GM18519 (cell line): ENCODE measurements at regions not wholly inside any gene's neighbourhood (a gene's known extent, or its start where the extent isn't known, plus 50 kb on each side); places are given as distances from the start of the nearest gene placed in this dataset.
"Not testable (repeated sequence)": the region's sequence is repeated elsewhere in the genome, so short reads cannot be mapped to it uniquely, and the experiment has no call there.

ENCODE experiments used
- ATAC-seq: cut with Tn5 transposase; IDR thresholded peaks from one replicate; pipeline ENCODE4 v1.9.1; 2021; ENCODE audit warnings: mild to moderate bottlenecking, moderate library complexity; ENCODE audit not compliant: unreplicated experiment, low FRiP score

GRCh38 chr3:38966811-38967692 lies 84.7 kb downstream of the SCN11A start:
- ATAC-seq = no peak

GRCh38 chr3:38964646-38965045 lies 87.1 kb downstream of the SCN11A start:
- no peak for ATAC-seq

DNA sequence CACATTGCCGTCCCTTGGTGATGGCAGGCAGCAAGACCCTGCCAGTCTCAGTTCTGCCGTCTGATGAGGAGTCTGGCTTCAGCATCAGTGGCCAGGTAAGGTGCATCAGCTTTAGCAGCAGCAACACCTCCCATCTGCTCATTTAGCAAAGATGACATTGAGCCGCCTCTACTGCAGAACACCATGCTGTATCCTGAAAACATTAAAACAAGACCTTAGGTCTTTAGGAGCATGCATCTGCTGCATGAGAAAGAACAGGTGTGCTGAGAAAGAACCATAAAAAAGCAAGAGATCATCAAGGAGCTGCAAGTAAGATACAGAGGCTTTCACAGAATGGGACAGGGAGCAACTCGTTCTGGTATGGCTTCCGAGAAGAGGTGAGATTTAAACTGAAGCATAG lies 87.5 kb downstream of the SCN11A start:
- no peak for ATAC-seq

DNA sequence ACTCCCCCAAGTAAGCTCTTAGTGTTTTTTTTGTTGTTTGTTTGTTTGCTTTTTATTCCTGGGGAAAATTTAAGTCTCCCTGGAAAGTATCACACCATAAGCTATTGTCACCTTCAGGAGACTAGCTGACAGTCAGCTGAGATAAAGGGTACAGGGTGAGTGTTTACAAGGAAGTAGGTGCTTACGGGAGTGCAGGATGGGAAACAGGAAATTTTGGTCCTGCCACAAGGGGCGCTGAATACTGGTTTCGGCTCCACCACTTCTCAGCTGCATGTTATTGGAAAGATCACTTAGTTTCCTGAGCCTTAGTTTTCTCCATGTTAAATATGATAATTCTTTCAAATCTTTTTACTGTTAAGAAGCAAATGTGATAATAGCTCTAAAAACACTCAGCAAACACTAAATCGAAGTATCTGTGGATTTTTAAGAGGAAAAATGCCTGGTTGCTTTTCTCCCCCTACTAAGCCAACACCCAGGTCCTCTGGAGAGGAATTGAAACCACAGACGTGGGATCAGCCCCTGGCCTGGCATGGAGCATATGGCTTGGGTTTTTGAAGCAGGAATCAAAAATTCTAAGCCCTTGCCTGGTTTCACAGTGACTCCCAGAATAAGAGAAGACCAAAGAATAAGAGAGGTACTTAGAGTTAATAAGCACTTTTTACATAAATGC lies 90.7 kb downstream of the SCN11A start:
- no peak for ATAC-seq

- no peak for ATAC-seq
Observed at GRCh38 chr3:38960042-38960622, 91.6 kb downstream of the SCN11A start.

- ATAC-seq = no peak
Observed at GRCh38 chr3:38958026-38958720, 93.6 kb downstream of the SCN11A start.

DNA sequence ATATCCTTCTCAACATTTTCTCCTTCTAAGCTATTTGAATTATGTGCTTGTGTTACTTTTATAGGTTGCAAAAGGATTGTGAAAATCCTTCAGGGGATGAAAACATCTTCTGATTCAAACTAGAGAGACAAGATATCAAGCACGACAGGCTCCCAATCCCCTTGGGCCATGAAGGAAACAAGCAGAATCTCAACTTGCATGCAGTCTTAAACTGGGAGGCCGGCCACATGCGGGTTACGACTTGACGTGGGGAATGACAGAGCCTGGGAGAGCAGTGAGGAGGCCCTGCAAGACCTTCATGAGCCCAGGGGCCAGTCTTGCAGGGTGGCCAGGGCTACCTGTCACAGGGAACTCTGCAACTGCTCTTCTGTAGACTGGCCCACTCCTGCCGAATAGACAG lies 94.4 kb downstream of the SCN11A start:
- ATAC-seq = no peak

DNA sequence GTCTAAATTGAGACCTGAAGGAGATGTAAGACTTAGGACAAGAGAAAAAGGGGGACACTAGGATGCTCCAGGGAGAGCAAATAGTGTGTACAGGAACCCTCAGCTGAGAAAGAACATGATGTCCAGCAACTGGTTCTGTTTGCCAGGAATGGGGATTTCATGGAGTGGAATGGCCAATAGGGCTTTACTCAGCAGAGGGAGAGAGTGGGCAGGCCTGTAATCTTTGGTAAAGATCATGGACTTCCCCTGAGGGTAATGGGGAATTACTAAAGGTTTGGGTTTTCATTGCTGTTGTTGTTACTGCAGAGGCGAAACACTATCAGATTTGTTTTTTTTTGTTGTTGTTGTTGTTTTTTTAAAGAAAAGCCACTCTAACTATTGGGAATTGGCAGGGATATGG lies 99.0 kb downstream of the SCN11A start:
- no peak for ATAC-seq

DNA sequence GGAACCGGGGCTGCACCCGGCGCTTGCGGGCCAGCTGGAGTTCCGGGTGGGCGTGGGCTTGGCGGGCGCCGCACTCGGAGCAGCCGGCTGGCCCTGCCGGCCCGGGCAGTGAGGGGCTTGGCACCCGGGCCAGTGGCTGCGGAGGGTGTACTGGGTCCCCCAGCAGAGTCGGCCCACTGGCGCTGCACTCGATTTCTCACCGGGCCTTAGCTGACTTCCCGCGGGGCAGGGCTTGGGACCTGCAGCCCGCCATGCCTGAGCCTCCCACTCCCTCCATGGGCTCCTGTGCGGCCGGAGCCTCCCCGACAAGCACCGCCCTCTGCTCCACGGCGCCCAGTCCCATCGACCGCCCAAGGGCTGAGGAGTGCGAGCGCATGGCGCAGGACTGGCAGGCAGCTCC lies 100.6 kb downstream of the SCN11A start:
- not testable (repeated sequence) for ATAC-seq

GRCh38 chr3:38950581-38950980 lies 101.2 kb downstream of the SCN11A start:
- no peak for ATAC-seq

DNA sequence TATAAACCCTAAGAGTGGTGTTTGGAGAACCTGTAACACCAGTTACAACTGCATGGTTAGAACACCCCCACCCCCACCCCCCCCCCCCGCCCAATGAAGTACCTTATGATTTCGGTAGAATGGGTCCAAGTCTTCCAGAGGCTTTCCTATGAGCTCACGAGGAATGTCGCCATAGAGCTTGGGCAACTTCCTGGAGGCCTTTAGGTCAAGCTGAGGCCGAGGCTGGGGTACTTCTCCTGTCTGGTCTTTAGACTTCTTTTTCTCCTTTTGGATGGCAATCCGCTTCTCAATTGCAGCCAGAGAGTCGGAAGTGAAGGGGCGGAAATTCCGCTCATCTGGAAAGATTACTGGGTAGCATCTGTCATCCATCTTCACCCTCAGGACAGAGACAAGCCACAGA lies 101.8 kb downstream of the SCN11A start:
- no peak for ATAC-seq

- no peak for ATAC-seq
Observed at GRCh38 chr3:38940394-38940793, 111.3 kb downstream of the SCN11A start.

DNA sequence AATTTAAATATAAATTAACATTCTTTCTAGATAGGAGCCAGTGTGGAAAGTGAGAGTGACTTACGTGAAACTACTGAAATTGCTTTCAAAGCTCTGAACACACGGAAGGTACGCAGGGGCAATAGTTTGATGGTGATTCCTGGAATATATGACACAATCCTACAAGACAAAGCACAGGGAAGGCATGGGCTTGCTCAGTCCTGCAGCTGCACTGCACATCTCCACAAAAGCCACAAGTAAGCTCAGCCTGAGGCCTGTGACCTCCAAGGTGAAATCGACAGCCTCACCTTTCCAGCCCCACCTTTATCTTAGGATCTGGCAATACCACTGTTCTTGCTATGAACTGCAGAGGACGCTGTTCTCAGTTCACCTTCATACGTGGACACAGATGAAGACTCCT lies 109.3 kb upstream of the SCN10A start:
- ATAC-seq = no peak

GRCh38 chr3:38916706-38917105 lies 100.7 kb upstream of the SCN10A start:
- no peak for ATAC-seq

- ATAC-seq = no peak
Observed at GRCh38 chr3:38907426-38907825, 91.4 kb upstream of the SCN10A start.

- no peak for ATAC-seq
Observed at GRCh38 chr3:38890426-38890825, 74.4 kb upstream of the SCN10A start.

DNA sequence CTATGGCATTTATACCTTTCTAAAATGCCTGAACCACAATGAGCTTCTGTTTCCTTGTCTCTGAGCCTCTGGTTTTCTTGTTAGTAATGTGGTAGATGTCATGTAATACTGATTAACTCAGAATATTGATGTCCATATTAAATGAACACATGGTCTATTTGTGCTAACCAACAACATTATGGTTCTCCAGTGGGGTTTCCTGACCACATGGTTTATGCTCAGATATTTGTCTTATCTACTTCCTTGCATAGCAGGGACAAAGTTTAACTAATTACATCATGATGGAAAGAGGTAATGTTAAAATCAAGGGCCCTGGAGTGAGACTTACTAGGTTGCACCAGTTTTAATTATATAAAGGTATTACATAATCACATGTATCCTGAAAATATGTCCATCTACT lies 62.6 kb upstream of the SCN10A start:
- no peak for ATAC-seq
